GM21723 (cell line): ENCODE measurements at regions not wholly inside any gene's neighbourhood (a gene's known extent, or its start where the extent isn't known, plus 50 kb on each side); places are given as distances from the start of the nearest gene placed in this dataset.

ENCODE experiments used
- ATAC-seq: cut with Tn5 transposase; IDR thresholded peaks from one replicate; pipeline ENCODE4 v1.9.1; 2021; ENCODE audit warnings: mild to moderate bottlenecking, moderate library complexity; ENCODE audit not compliant: unreplicated experiment

- ATAC-seq = no peak
Measured at GRCh38 chr22:22150457-22150856, 94.1 kb upstream of the VPREB1 start.

GRCh38 chr22:22148905-22149304, 95.7 kb upstream of the VPREB1 start:
- ATAC-seq = no peak

GRCh38 chr22:22144858-22145257, 99.7 kb upstream of the VPREB1 start:
- ATAC-seq = no peak

GRCh38 chr22:22143448-22143847, 101.1 kb upstream of the VPREB1 start:
- ATAC-seq = no peak

GRCh38 chr22:22142661-22143060, 101.9 kb upstream of the VPREB1 start:
- no peak for ATAC-seq

- no peak for ATAC-seq
Measured at GRCh38 chr22:22141771-22142591, 102.6 kb upstream of the VPREB1 start.

GRCh38 chr22:22141031-22141430, 103.6 kb upstream of the VPREB1 start:
- ATAC-seq = no peak

GRCh38 chr22:22139364-22139763, 105.2 kb upstream of the VPREB1 start:
- no peak for ATAC-seq

GRCh38 chr22:22138915-22139314, 105.7 kb upstream of the VPREB1 start:
- no peak for ATAC-seq

GRCh38 chr22:22137891-22138290, 106.7 kb upstream of the VPREB1 start:
- no peak for ATAC-seq

- ATAC-seq = no peak
Measured at GRCh38 chr22:22133910-22134309, 110.7 kb upstream of the VPREB1 start.

GRCh38 chr22:22130953-22131608, 113.5 kb upstream of the VPREB1 start:
- no peak for ATAC-seq

GRCh38 chr22:22129387-22129786, 115.2 kb upstream of the VPREB1 start:
- ATAC-seq = no peak

GRCh38 chr22:22128440-22128839, 116.1 kb upstream of the VPREB1 start:
- no peak for ATAC-seq

GRCh38 chr22:22127100-22127499, 117.5 kb upstream of the VPREB1 start:
- ATAC-seq = no peak

GRCh38 chr22:22125579-22126468, 118.8 kb upstream of the VPREB1 start:
- no peak for ATAC-seq

- no peak for ATAC-seq
Measured at GRCh38 chr22:22125028-22125578, 119.5 kb upstream of the VPREB1 start.

GRCh38 chr22:22124374-22124773, 120.2 kb upstream of the VPREB1 start:
- no peak for ATAC-seq

- no peak for ATAC-seq
Measured at GRCh38 chr22:22123960-22124278, 120.7 kb upstream of the VPREB1 start.

- no peak for ATAC-seq
Measured at GRCh38 chr22:22123118-22123959, 121.2 kb upstream of the VPREB1 start.
